Inflammatory macrophage (primary cell): ENCODE measurements at regions not wholly inside any gene's neighbourhood (a gene's known extent, or its start where the extent isn't known, plus 50 kb on each side); places are given as distances from the start of the nearest gene placed in this dataset.
"Not testable (repeated sequence)": the region's sequence is repeated elsewhere in the genome, so short reads cannot be mapped to it uniquely, and the experiment has no call there.

ENCODE experiments used
- DNase-seq, 2 donors: peaks; one replicate each; pipeline ENCODE4 v3.0.0-alpha.2; 2020 to 2022

GRCh38 chr1:58051187-58051586, 495.3 kb downstream of the OMA1 start:
- DNase-seq: not testable (repeated sequence)

- peak in 1 of 2 donors; percentile 6 for DNase-seq
These were observed 499.2 kb downstream of the OMA1 start for GRCh38 chr1:58047265-58047858.

- DNase-seq: no peak
These were observed 501.3 kb downstream of the OMA1 start for GRCh38 chr1:58045094-58045705.

GRCh38 chr1:58041621-58042020, 504.9 kb downstream of the OMA1 start:
- DNase-seq: no peak

- no peak for DNase-seq
These were observed 508.0 kb downstream of the OMA1 start for GRCh38 chr1:58038574-58038973.

GRCh38 chr1:58035523-58035922, 511.0 kb downstream of the OMA1 start:
- no peak for DNase-seq

GRCh38 chr1:58033311-58033710, 513.2 kb downstream of the OMA1 start:
- no peak for DNase-seq

GRCh38 chr1:58032611-58033073, 513.9 kb downstream of the OMA1 start:
- no peak for DNase-seq

- no peak for DNase-seq
These were observed 515.1 kb downstream of the OMA1 start for GRCh38 chr1:58031416-58031815.

- no peak for DNase-seq
These were observed 516.1 kb downstream of the OMA1 start for GRCh38 chr1:58030456-58030855.

GRCh38 chr1:58017641-58018040, 528.9 kb downstream of the OMA1 start:
- DNase-seq: no peak

- DNase-seq: no peak
These were observed 533.3 kb downstream of the OMA1 start for GRCh38 chr1:58013237-58013636.

- DNase-seq: no peak
These were observed 534.5 kb downstream of the OMA1 start for GRCh38 chr1:58011978-58012377.

- DNase-seq: no peak
These were observed 540.0 kb downstream of the OMA1 start for GRCh38 chr1:58006421-58007046.

GRCh38 chr1:58005212-58005611, 541.3 kb downstream of the OMA1 start:
- DNase-seq: no peak

GRCh38 chr1:58003988-58004387, 542.5 kb downstream of the OMA1 start:
- DNase-seq: no peak

GRCh38 chr1:58003059-58003458, 543.5 kb downstream of the OMA1 start:
- no peak for DNase-seq

- DNase-seq: no peak
These were observed 545.7 kb downstream of the OMA1 start for GRCh38 chr1:58000821-58001220.

GRCh38 chr1:58000116-58000515, 546.4 kb downstream of the OMA1 start:
- DNase-seq: no peak

- DNase-seq: no peak
These were observed 550.1 kb downstream of the OMA1 start for GRCh38 chr1:57996400-57996799.

GRCh38 chr1:57991289-57991688, 555.2 kb downstream of the OMA1 start:
- no peak for DNase-seq

GRCh38 chr1:57989877-57990276, 556.6 kb downstream of the OMA1 start:
- DNase-seq: no peak

- DNase-seq: no peak
These were observed 559.0 kb downstream of the OMA1 start for GRCh38 chr1:57987523-57987922.

GRCh38 chr1:57986432-57986831, 560.1 kb downstream of the OMA1 start:
- peak; percentile 38 to 48 for DNase-seq
